Dedifferentiated amniotic fluid mesenchymal stem cell (primary cell): ENCODE measurements at regions not wholly inside any gene's neighbourhood (a gene's known extent, or its start where the extent isn't known, plus 50 kb on each side); places are given as distances from the start of the nearest gene placed in this dataset.

Source experiments
- DNase-seq: peaks from one replicate; pipeline ENCODE4 v3.0.0-alpha.2; 2016; ENCODE audit errors: extremely low spot score

- DNase-seq = no peak
Measured at GRCh38 chr12:30828686-30829085, 73.9 kb upstream of the CAPRIN2 start.

GRCh38 chr12:30827101-30828066, 72.6 kb upstream of the CAPRIN2 start:
- no peak for DNase-seq

GRCh38 chr12:30826276-30826675, 71.5 kb upstream of the CAPRIN2 start:
- no peak for DNase-seq

- DNase-seq = no peak
Measured at GRCh38 chr12:30825341-30825740, 70.6 kb upstream of the CAPRIN2 start.

GRCh38 chr12:30824311-30824710, 69.6 kb upstream of the CAPRIN2 start:
- no peak for DNase-seq

GRCh38 chr12:30823764-30824163, 69.0 kb upstream of the CAPRIN2 start:
- no peak for DNase-seq

GRCh38 chr12:30823156-30823699, 68.5 kb upstream of the CAPRIN2 start:
- no peak for DNase-seq

- DNase-seq = peak; percentile 22
Measured at GRCh38 chr12:30822385-30823155, 67.8 kb upstream of the CAPRIN2 start.

- no peak for DNase-seq
Measured at GRCh38 chr12:30820406-30820946, 65.7 kb upstream of the CAPRIN2 start.

- DNase-seq = no peak
Measured at GRCh38 chr12:30818562-30818961, 63.8 kb upstream of the CAPRIN2 start.

GRCh38 chr12:30816742-30817465, 62.2 kb upstream of the CAPRIN2 start:
- DNase-seq = no peak

- no peak for DNase-seq
Measured at GRCh38 chr12:30814295-30814655, 59.5 kb upstream of the CAPRIN2 start.

GRCh38 chr12:30813525-30814294, 59.0 kb upstream of the CAPRIN2 start:
- DNase-seq = no peak

GRCh38 chr12:30811966-30812365, 57.2 kb upstream of the CAPRIN2 start:
- DNase-seq = no peak

- DNase-seq = no peak
Measured at GRCh38 chr12:30810918-30811317, 56.2 kb upstream of the CAPRIN2 start.

- no peak for DNase-seq
Measured at GRCh38 chr12:30807695-30808034, 52.9 kb upstream of the CAPRIN2 start.

- peak; percentile 64 for DNase-seq
Measured at GRCh38 chr12:30806989-30807694, 52.4 kb upstream of the CAPRIN2 start.

GRCh38 chr12:30805959-30806358, 51.2 kb upstream of the CAPRIN2 start:
- DNase-seq = no peak
